ENCODE measurements at regions not wholly inside any gene's neighbourhood (a gene's known extent, or its start where the extent isn't known, plus 50 kb on each side); places are given as distances from the start of the nearest gene placed in this dataset.

- no peak overlapping the region for H3K4me2 ChIP-seq (ENCODE audit: low read depth, low read length, poor library complexity, severe bottlenecking)
- no peak for DNase-seq
- H3K27me3 ChIP-seq (ENCODE audit: low read length): no peaks in the 10 kb centered on the region
- no peak overlapping the region for H3K27ac ChIP-seq (ENCODE audit: low read length)
- H3K9me2 ChIP-seq (replicated peaks; ENCODE audit: insufficient read depth, low read length): no peaks in the 10 kb centered on the region
- H3K4me3 ChIP-seq (ENCODE audit: low read length): no peak overlapping the region
- H4K20me1 ChIP-seq (ENCODE audit: insufficient read depth, low read depth, low read length): no peaks in the 10 kb centered on the region
- H3K36me3 ChIP-seq (ENCODE audit: insufficient read depth, low read length): no peaks in the 10 kb centered on the region
- H3K9me3 ChIP-seq (ENCODE audit: low read length): peaks cover 7% of the 10 kb centered on the region; the same call in 1 of the 2 replicates
- no peaks in the 10 kb centered on the region for H3K79me2 ChIP-seq (ENCODE audit: low read length)
- H2AFZ ChIP-seq (ENCODE audit: low read length): no peak overlapping the region
- H3K9ac ChIP-seq (ENCODE audit: low read length): no peak overlapping the region
- no peaks in the 10 kb centered on the region for H3K4me1 ChIP-seq (ENCODE audit: low read length)
Measured at GRCh38 chr4:104163820-104164219, 330.9 kb downstream of the CXXC4 start.

GRCh38 chr4:104146048-104146447 lies 348.6 kb downstream of the CXXC4 start:
- peaks cover 15% of the 10 kb centered on the region for H3K9me3 ChIP-seq (ENCODE audit: low read length)
- no peaks in the 10 kb centered on the region for H3K9me2 ChIP-seq (replicated peaks; ENCODE audit: insufficient read depth, low read length)

GRCh38 chr4:104138116-104138515 lies 356.6 kb downstream of the CXXC4 start:
- H4K20me1 ChIP-seq (ENCODE audit: insufficient read depth, low read depth, low read length): no peaks in the 10 kb centered on the region
- H3K79me2 ChIP-seq (ENCODE audit: low read length): no peaks in the 10 kb centered on the region
- H3K27ac ChIP-seq (ENCODE audit: low read length): no peak overlapping the region
- H3K4me2 ChIP-seq (ENCODE audit: low read depth, low read length, poor library complexity, severe bottlenecking): no peak overlapping the region
- DNase-seq: no peak
- H3K4me3 ChIP-seq (ENCODE audit: low read length): no peak overlapping the region
- no peaks in the 10 kb centered on the region for H3K36me3 ChIP-seq (ENCODE audit: insufficient read depth, low read length)
- no peaks in the 10 kb centered on the region for H3K27me3 ChIP-seq (ENCODE audit: low read length)
- no peak overlapping the region for H2AFZ ChIP-seq (ENCODE audit: low read length)
- no peak overlapping the region for H3K9ac ChIP-seq (ENCODE audit: low read length)
- no peaks in the 10 kb centered on the region; the same call in 1 of the 2 replicates for H3K9me3 ChIP-seq (ENCODE audit: low read length)
- no peaks in the 10 kb centered on the region for H3K9me2 ChIP-seq (replicated peaks; ENCODE audit: insufficient read depth, low read length)
- no peaks in the 10 kb centered on the region for H3K4me1 ChIP-seq (ENCODE audit: low read length)

More at GRCh38 chr4:104146048-104146447, 348.6 kb downstream of the CXXC4 start:
- H3K36me3 ChIP-seq (ENCODE audit: insufficient read depth, low read length): no peaks in the 10 kb centered on the region
- no peak overlapping the region for H3K27ac ChIP-seq (ENCODE audit: low read length)
- no peaks in the 10 kb centered on the region for H3K4me1 ChIP-seq (ENCODE audit: low read length)
- no peak overlapping the region for H3K9ac ChIP-seq (ENCODE audit: low read length)
- H3K4me2 ChIP-seq (ENCODE audit: low read depth, low read length, poor library complexity, severe bottlenecking): no peak overlapping the region
- H3K27me3 ChIP-seq (ENCODE audit: low read length): no peaks in the 10 kb centered on the region
- no peaks in the 10 kb centered on the region for H3K79me2 ChIP-seq (ENCODE audit: low read length)
- no peak overlapping the region for H3K4me3 ChIP-seq (ENCODE audit: low read length)
- H2AFZ ChIP-seq (ENCODE audit: low read length): no peak overlapping the region
- H4K20me1 ChIP-seq (ENCODE audit: insufficient read depth, low read depth, low read length): no peaks in the 10 kb centered on the region
- DNase-seq: no peak

- no peaks in the 10 kb centered on the region for H3K27me3 ChIP-seq (ENCODE audit: low read length)
- no peak overlapping the region for H3K27ac ChIP-seq (ENCODE audit: low read length)
- no peak overlapping the region for H3K4me3 ChIP-seq (ENCODE audit: low read length)
- no peaks in the 10 kb centered on the region for H3K9me2 ChIP-seq (replicated peaks; ENCODE audit: insufficient read depth, low read length)
- H4K20me1 ChIP-seq (ENCODE audit: insufficient read depth, low read depth, low read length): no peaks in the 10 kb centered on the region
- H3K79me2 ChIP-seq (ENCODE audit: low read length): no peaks in the 10 kb centered on the region
- H3K4me1 ChIP-seq (ENCODE audit: low read length): no peaks in the 10 kb centered on the region
- H3K4me2 ChIP-seq (ENCODE audit: low read depth, low read length, poor library complexity, severe bottlenecking): no peak overlapping the region
- no peak overlapping the region for H2AFZ ChIP-seq (ENCODE audit: low read length)
- no peaks in the 10 kb centered on the region for H3K36me3 ChIP-seq (ENCODE audit: insufficient read depth, low read length)
- no peak for DNase-seq
- H3K9me3 ChIP-seq (ENCODE audit: low read length): no peaks in the 10 kb centered on the region
- H3K9ac ChIP-seq (ENCODE audit: low read length): no peak overlapping the region
Measured at GRCh38 chr4:104129243-104129642, 365.5 kb downstream of the CXXC4 start.

- Histone ChIP-seq H3K9ac (ENCODE audit: low read length) (no peak overlapping the region), H3K36me3 (ENCODE audit: insufficient read depth, low read length) (no peaks in the 10 kb centered on the region), H4K20me1 (ENCODE audit: insufficient read depth, low read depth, low read length) (no peaks in the 10 kb centered on the region), H3K4me2 (ENCODE audit: low read depth, low read length, poor library complexity, severe bottlenecking) (no peak overlapping the region), H3K27me3 (ENCODE audit: low read length) (no peaks in the 10 kb centered on the region), H3K4me3 (ENCODE audit: low read length) (no peak overlapping the region), H3K4me1 (ENCODE audit: low read length) (no peaks in the 10 kb centered on the region), H3K79me2 (ENCODE audit: low read length) (no peaks in the 10 kb centered on the region), H3K9me3 (ENCODE audit: low read length) (no peaks in the 10 kb centered on the region), H3K9me2 (replicated peaks; ENCODE audit: insufficient read depth, low read length) (no peaks in the 10 kb centered on the region), H2AFZ (ENCODE audit: low read length) (no peak overlapping the region), H3K27ac (ENCODE audit: low read length) (no peak overlapping the region)
- no peak for DNase-seq
Measured at GRCh38 chr4:104128850-104129213, 365.9 kb downstream of the CXXC4 start.

- Histone ChIP-seq H3K4me1 (ENCODE audit: low read length) (no peaks in the 10 kb centered on the region), H3K9me2 (replicated peaks; ENCODE audit: insufficient read depth, low read length) (no peaks in the 10 kb centered on the region), H3K9me3 (ENCODE audit: low read length) (no peaks in the 10 kb centered on the region), H3K27me3 (ENCODE audit: low read length) (no peaks in the 10 kb centered on the region), H3K4me3 (ENCODE audit: low read length) (no peak overlapping the region), H3K9ac (ENCODE audit: low read length) (no peak overlapping the region), H3K4me2 (ENCODE audit: low read depth, low read length, poor library complexity, severe bottlenecking) (no peak overlapping the region), H2AFZ (ENCODE audit: low read length) (no peak overlapping the region), H3K27ac (ENCODE audit: low read length) (no peak overlapping the region), H3K79me2 (ENCODE audit: low read length) (no peaks in the 10 kb centered on the region), H4K20me1 (ENCODE audit: insufficient read depth, low read depth, low read length) (no peaks in the 10 kb centered on the region), H3K36me3 (ENCODE audit: insufficient read depth, low read length) (no peaks in the 10 kb centered on the region)
- DNase-seq: no peak
Measured at GRCh38 chr4:104128031-104128849, 366.5 kb downstream of the CXXC4 start.

DNA sequence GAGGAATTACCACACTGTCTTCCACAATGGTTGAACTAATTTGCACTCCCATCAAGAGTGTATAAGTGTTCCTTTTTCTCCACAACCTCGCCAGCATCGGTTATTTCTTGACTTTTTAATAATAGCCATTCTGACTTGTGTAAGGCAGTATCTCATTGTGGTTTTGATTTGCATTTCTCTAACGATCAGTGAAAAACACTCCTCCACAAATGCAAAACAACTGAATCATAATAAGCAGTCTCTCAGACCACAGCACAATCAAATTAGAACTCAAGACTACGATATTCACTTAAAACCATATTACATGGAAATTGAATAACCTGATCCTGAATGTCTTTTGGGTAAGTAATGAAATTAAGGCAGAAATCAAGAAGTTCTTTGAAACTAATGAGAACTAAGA lies 371.7 kb downstream of the CXXC4 start:
- H3K9ac ChIP-seq (ENCODE audit: low read length): no peak overlapping the region
- no peak overlapping the region for H3K27ac ChIP-seq (ENCODE audit: low read length)
- no peaks in the 10 kb centered on the region for H3K27me3 ChIP-seq (ENCODE audit: low read length)
- DNase-seq: no peak
- H3K79me2 ChIP-seq (ENCODE audit: low read length): no peaks in the 10 kb centered on the region
- H3K9me3 ChIP-seq (ENCODE audit: low read length): peaks cover 10% of the 10 kb centered on the region
- H4K20me1 ChIP-seq (ENCODE audit: insufficient read depth, low read depth, low read length): no peaks in the 10 kb centered on the region
- H3K4me1 ChIP-seq (ENCODE audit: low read length): no peaks in the 10 kb centered on the region
- H3K36me3 ChIP-seq (ENCODE audit: insufficient read depth, low read length): no peaks in the 10 kb centered on the region
- H3K9me2 ChIP-seq (replicated peaks; ENCODE audit: insufficient read depth, low read length): no peaks in the 10 kb centered on the region
- no peak overlapping the region for H3K4me3 ChIP-seq (ENCODE audit: low read length)
- no peak overlapping the region for H3K4me2 ChIP-seq (ENCODE audit: low read depth, low read length, poor library complexity, severe bottlenecking)
- H2AFZ ChIP-seq (ENCODE audit: low read length): no peak overlapping the region

DNA sequence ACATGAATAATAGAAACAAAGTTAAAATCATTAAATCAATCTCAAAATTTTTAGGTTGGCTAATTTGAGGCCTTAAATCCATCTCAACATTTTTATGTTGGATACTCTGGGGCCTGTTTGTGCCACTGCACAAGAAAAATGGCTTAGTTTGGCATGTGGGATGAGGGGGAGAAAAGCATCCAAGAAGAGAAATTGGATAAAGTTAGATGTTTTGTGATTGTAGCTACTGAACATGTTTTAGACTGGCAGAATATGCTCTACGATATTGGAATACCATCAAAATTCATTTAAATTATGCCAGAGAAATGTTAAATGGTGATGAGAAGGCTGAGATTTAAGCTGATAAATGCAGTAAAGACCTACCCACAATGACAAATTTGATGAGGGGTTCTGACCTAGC lies 376.9 kb downstream of the CXXC4 start:
- Histone ChIP-seq H3K27ac (ENCODE audit: low read length) (no peak overlapping the region), H3K4me3 (ENCODE audit: low read length) (no peak overlapping the region), H3K79me2 (ENCODE audit: low read length) (no peaks in the 10 kb centered on the region), H3K27me3 (ENCODE audit: low read length) (no peaks in the 10 kb centered on the region), H3K4me2 (ENCODE audit: low read depth, low read length, poor library complexity, severe bottlenecking) (no peak overlapping the region), H3K9ac (ENCODE audit: low read length) (no peak overlapping the region), H3K9me3 (ENCODE audit: low read length) (peaks cover 16% of the 10 kb centered on the region), H3K36me3 (ENCODE audit: insufficient read depth, low read length) (no peaks in the 10 kb centered on the region), H4K20me1 (ENCODE audit: insufficient read depth, low read depth, low read length) (no peaks in the 10 kb centered on the region), H3K4me1 (ENCODE audit: low read length) (no peaks in the 10 kb centered on the region), H2AFZ (ENCODE audit: low read length) (no peak overlapping the region), H3K9me2 (replicated peaks; ENCODE audit: insufficient read depth, low read length) (no peaks in the 10 kb centered on the region)
- no peak for DNase-seq
